HCT116 (cell line): ENCODE measurements at regions not wholly inside any gene's neighbourhood (a gene's known extent, or its start where the extent isn't known, plus 50 kb on each side); places are given as distances from the start of the nearest gene placed in this dataset.

Experiments
- ATAC-seq: fragments of 200-7000 bp; cut with Tn5 transposase; 2 replicates; pipeline ENCODE4 v1.9.1; 2020; ENCODE audit warnings: mild to moderate bottlenecking, moderate library complexity
- BruUV-seq: library from RNA; stranded (reverse); fragments of 400-500 nt; replicated peaks from 2 replicates; lab custom pipeline; 2021; lab: Mats Ljungman, UMichigan
- CTCF ChIA-PET: fragments of 300-600 bp; sonication (Branson Sonifier 250); formaldehyde crosslinking; loops from one replicate; lab custom pipeline; 2021; ENCODE audit warnings: antibody characterized with exemption; lab: Charles Lee
- POLR2A ChIA-PET: fragments of 300-600, 350-600 bp; sonication (Branson Sonifier 250); formaldehyde crosslinking; loops from one replicate; lab custom pipeline; 2021; ENCODE audit warnings: antibody characterized with exemption; lab: Charles Lee
- RAD21 ChIA-PET, 2 experiments: fragments of 300-600 bp; sonication (Branson Sonifier 250); formaldehyde crosslinking; loops; one replicate each; lab custom pipeline; 2023; ENCODE audit warnings: low total read pairs in 2 of 2; ENCODE audit not compliant: uncharacterized antibody in 2 of 2, unreplicated experiment in 2 of 2, low non-redundant PET in 1 of 2; lab: Charles Lee
- DNase-seq: peaks from one replicate; pipeline ENCODE4 v3.0.0-alpha.2; 2010; ENCODE audit warnings: low read depth, low spot score
- H2AFZ ChIP-seq: fragments of 200-600 bp; shearing (Covaris generic), sonication (generic); 2 replicates; pipeline ENCODE4 v1.6.1; 2017; ENCODE audit warnings: low read depth, mixed run types, mixed read lengths, antibody characterized with exemption, low read length; ENCODE audit not compliant: poor library complexity, severe bottlenecking
- H3K27ac ChIP-seq: 2 replicates; pipeline ENCODE4 v1.5.1; 2012; ENCODE audit warnings: low read depth, low read length
- H3K27me3 ChIP-seq: fragments of 200-600 bp; sonication (generic); 2 replicates; pipeline ENCODE4 v1.6.1; 2016; ENCODE audit warnings: mixed run types, low read length, mixed read lengths; ENCODE audit not compliant: insufficient read depth
- H3K36me3 ChIP-seq, 2 experiments: fragments of 200-500 bp in 1 of 2; fragments of 200-600 bp in 1 of 2; sonication (Bioruptor generic) in 1 of 2; sonication (generic) in 1 of 2; 2 replicates each; pipeline versions ENCODE4 v1.5.1 to v1.6.1; 2014 to 2016; ENCODE audit warnings: low read length in 2 of 2, inconsistent platforms in 1 of 2, mixed read lengths in 1 of 2, mixed run types in 1 of 2; ENCODE audit not compliant: insufficient read depth in 2 of 2, control insufficient read depth in 1 of 2
- H3K4me1 ChIP-seq, 2 experiments: fragments of 200-600 bp in 1 of 2; sonication (generic) in 1 of 2; 2 replicates each; pipeline versions ENCODE4 v1.5.1 to v1.6.1; 2012 to 2017; ENCODE audit warnings: low read length in 2 of 2, inconsistent platforms in 1 of 2, mild to moderate bottlenecking in 1 of 2, mixed read lengths in 1 of 2, mixed run types in 1 of 2, moderate library complexity in 1 of 2; ENCODE audit not compliant: insufficient read depth in 2 of 2, control insufficient read depth in 1 of 2
- H3K4me2 ChIP-seq: fragments of 200-600 bp; sonication (generic); 2 replicates; pipeline ENCODE4 v1.6.1; 2017; ENCODE audit warnings: mixed run types, low read length, mixed read lengths
- H3K4me3 ChIP-seq, 2 experiments: fragments of 200-600 bp in 1 of 2; sonication (generic) in 1 of 2; replicated peaks in 1 of 2; 2 replicates each; pipeline ENCODE4 v1.5.1; 2011 to 2016; ENCODE audit warnings: low read length in 2 of 2, control low read depth in 1 of 2, low read depth in 1 of 2, mild to moderate bottlenecking in 1 of 2, mixed read lengths in 1 of 2, mixed run types in 1 of 2
- H3K79me2 ChIP-seq: fragments of 200-600 bp; sonication (generic); 2 replicates; pipeline ENCODE4 v1.6.1; 2017; ENCODE audit warnings: mild to moderate bottlenecking, mixed run types, low read length, moderate library complexity, mixed read lengths; ENCODE audit not compliant: insufficient read depth
- H3K9ac ChIP-seq: fragments of 200-600 bp; sonication (generic); 2 replicates; pipeline ENCODE4 v1.6.1; 2016; ENCODE audit warnings: low read length, mixed read lengths
- H3K9me2 ChIP-seq: fragments of 200-600 bp; sonication (generic), shearing (Covaris generic); 2 replicates; pipeline ENCODE4 v1.6.1; 2017; ENCODE audit warnings: mixed run types, mild to moderate bottlenecking, moderate library complexity; ENCODE audit not compliant: insufficient read depth
- H3K9me3 ChIP-seq, 2 experiments: fragments of 200-500 bp in 1 of 2; fragments of 200-600 bp in 1 of 2; sonication (Bioruptor generic) in 1 of 2; sonication (generic) in 1 of 2; 2 replicates each; pipeline ENCODE4 v1.6.1; 2014 to 2017; ENCODE audit warnings: low read length in 2 of 2, mixed read lengths in 2 of 2, inconsistent platforms in 1 of 2, low read depth in 1 of 2, mild to moderate bottlenecking in 1 of 2, mixed run types in 1 of 2, moderate library complexity in 1 of 2; ENCODE audit not compliant: control insufficient read depth in 1 of 2, insufficient read depth in 1 of 2
- H4K20me1 ChIP-seq: fragments of 200-600 bp; sonication (generic), shearing (Covaris generic); 2 replicates; pipeline ENCODE4 v1.6.1; 2017; ENCODE audit warnings: mixed run types, mild to moderate bottlenecking, moderate library complexity; ENCODE audit not compliant: insufficient read depth
- ELF1 ChIP-seq: IDR thresholded peaks from 2 replicates; pipeline ENCODE4 v1.6.1; 2012; ENCODE audit warnings: low read depth, borderline replicate concordance
- FOSL1 ChIP-seq: IDR thresholded peaks from 2 replicates; pipeline ENCODE4 v1.6.1; 2012; ENCODE audit warnings: low read depth
- POLR2AphosphoS5 ChIP-seq: IDR thresholded peaks from 2 replicates; pipeline ENCODE4 v1.6.1; 2011; ENCODE audit warnings: mild to moderate bottlenecking, low read depth, low read length, moderate library complexity
- SIN3A ChIP-seq: IDR thresholded peaks from 2 replicates; pipeline ENCODE4 v1.6.1; 2012; ENCODE audit warnings: low read depth
- SP1 ChIP-seq: IDR thresholded peaks from 2 replicates; pipeline ENCODE4 v1.6.1; 2012; ENCODE audit warnings: low read depth
- TCF7L2 ChIP-seq: IDR thresholded peaks from 2 replicates; pipeline ENCODE4 v1.7.0; 2011; ENCODE audit warnings: borderline replicate concordance, inconsistent platforms; ENCODE audit not compliant: insufficient read depth, insufficient read length; ENCODE audit errors: extremely low read depth
- ZFX ChIP-seq: fragments of 450-650 bp; IDR thresholded peaks from 2 replicates; pipeline ENCODE4 v1.6.1; 2017
- ZNF274 ChIP-seq: fragments of 200-500 bp; sonication (Bioruptor generic); IDR thresholded peaks from 2 replicates; pipeline ENCODE4 v1.6.1; 2014; ENCODE audit warnings: mild to moderate bottlenecking, low read depth, low read length, inconsistent platforms
- intact Hi-C: fragments of 100-400 bp; cut with micrococcal nuclease; formaldehyde crosslinking; loops from 2 replicates; pipeline ENCODE4 v1.10.0; 2022
- TF ChIP-seq, protein P1 (sequence below): IDR thresholded peaks from 2 replicates; pipeline ENCODE4 v1.6.1; 2012; ENCODE audit warnings: low read depth

DNA sequence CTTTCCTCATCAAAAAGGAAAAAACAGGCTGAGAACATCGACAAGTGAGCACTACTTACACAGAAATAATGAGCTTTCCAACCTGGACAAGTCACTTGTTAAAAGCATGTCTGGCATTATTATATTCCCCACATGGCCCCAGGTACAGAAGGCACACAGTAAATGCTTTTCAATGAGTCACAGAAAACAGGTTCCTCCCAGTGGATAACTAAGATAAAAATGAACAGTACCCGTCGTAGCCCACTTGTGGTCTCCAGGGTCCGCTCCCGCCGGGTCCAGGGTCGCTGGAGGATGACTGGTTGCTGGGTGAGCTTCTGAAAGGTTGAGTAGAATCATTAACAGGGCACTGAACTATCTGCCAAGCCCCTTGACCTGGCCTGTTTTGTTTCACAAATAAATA, 186.6 kb downstream of the SIPA1L2 start:
- no peaks in the 10 kb centered on the region for H3K9me3 ChIP-seq
- no peak overlapping the region for H3K9ac ChIP-seq
- H3K27me3 ChIP-seq, result no peaks in the 10 kb centered on the region
- DNase-seq (no peak), ATAC-seq (no peak)
- RAD21 ChIA-PET, result no interaction called here
- H2AFZ ChIP-seq, result no peak overlapping the region
- H3K9me2 ChIP-seq, result no peaks in the 10 kb centered on the region
- H3K4me2 ChIP-seq, result no peak overlapping the region
- intact Hi-C loops, result no loop called here
- no peaks in the 10 kb centered on the region for H3K79me2 ChIP-seq
- H3K4me1 ChIP-seq, result no peaks in the 10 kb centered on the region
- TF ChIP-seq ELF1 (no peak), FOSL1 (no peak), TCF7L2 (no peak), POLR2AphosphoS5 (no peak), SP1 (no peak), ZFX (no peak)
- TF ChIP-seq, protein P1, sequence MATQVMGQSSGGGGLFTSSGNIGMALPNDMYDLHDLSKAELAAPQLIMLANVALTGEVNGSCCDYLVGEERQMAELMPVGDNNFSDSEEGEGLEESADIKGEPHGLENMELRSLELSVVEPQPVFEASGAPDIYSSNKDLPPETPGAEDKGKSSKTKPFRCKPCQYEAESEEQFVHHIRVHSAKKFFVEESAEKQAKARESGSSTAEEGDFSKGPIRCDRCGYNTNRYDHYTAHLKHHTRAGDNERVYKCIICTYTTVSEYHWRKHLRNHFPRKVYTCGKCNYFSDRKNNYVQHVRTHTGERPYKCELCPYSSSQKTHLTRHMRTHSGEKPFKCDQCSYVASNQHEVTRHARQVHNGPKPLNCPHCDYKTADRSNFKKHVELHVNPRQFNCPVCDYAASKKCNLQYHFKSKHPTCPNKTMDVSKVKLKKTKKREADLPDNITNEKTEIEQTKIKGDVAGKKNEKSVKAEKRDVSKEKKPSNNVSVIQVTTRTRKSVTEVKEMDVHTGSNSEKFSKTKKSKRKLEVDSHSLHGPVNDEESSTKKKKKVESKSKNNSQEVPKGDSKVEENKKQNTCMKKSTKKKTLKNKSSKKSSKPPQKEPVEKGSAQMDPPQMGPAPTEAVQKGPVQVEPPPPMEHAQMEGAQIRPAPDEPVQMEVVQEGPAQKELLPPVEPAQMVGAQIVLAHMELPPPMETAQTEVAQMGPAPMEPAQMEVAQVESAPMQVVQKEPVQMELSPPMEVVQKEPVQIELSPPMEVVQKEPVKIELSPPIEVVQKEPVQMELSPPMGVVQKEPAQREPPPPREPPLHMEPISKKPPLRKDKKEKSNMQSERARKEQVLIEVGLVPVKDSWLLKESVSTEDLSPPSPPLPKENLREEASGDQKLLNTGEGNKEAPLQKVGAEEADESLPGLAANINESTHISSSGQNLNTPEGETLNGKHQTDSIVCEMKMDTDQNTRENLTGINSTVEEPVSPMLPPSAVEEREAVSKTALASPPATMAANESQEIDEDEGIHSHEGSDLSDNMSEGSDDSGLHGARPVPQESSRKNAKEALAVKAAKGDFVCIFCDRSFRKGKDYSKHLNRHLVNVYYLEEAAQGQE, result no peak
- TF ChIP-seq, all 23 proteins: peak for 0
- POLR2A ChIA-PET, result no interaction called here
- no peak overlapping the region for H3K4me3 ChIP-seq
- no TSS peak for BruUV-seq
- no peaks in the 10 kb centered on the region for H3K36me3 ChIP-seq
- CTCF ChIA-PET, result no interaction called here
- no peaks in the 10 kb centered on the region for H4K20me1 ChIP-seq
- H3K27ac ChIP-seq, result no peak overlapping the region

DNA sequence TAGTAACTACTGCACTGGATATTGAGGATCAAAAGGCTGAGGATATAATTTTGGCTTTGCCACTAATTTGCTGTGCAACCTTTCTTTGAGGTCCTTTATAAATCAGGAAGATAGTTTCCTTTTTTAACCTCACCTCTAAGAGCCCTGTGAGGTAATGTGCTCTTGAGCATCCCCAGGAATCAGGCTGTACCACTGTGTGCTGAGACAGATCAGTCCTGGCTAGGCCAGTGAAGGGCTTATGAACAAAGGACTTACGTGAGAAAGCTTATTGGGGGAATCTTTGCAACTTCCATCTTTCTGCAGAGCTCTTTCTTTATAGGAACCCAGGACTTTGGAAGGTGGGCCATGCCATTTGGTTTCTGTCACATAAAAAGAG, 188.9 kb downstream of the SIPA1L2 start:
- Histone ChIP-seq H4K20me1 (no peaks in the 10 kb centered on the region), H3K4me3 (no peak overlapping the region), H3K9me2 (no peaks in the 10 kb centered on the region), H3K27me3 (no peaks in the 10 kb centered on the region)
- TF ChIP-seq SIN3A (no peak), FOSL1 (no peak), ZNF274 (no peak)
- TF ChIP-seq, all 23 proteins: peak for 0
- H3K9ac ChIP-seq, result no peak overlapping the region
- no peak for DNase-seq
- BruUV-seq, result no TSS peak
- no peak for ATAC-seq
- no peak overlapping the region for H3K27ac ChIP-seq
- H3K4me2 ChIP-seq, result no peak overlapping the region
- CTCF ChIA-PET, result no interaction called here
- POLR2A ChIA-PET, result no interaction called here
- no peaks in the 10 kb centered on the region for H3K79me2 ChIP-seq
- RAD21 ChIA-PET, result no interaction called here
- no peaks in the 10 kb centered on the region for H3K4me1 ChIP-seq
- H3K9me3 ChIP-seq, result no peaks in the 10 kb centered on the region
- intact Hi-C loops, result no loop called here
- H2AFZ ChIP-seq, result no peak overlapping the region
- no peaks in the 10 kb centered on the region for H3K36me3 ChIP-seq
